SH-SY5Y (cell line): ENCODE measurements at regions not wholly inside any gene's neighbourhood (a gene's known extent, or its start where the extent isn't known, plus 50 kb on each side); places are given as distances from the start of the nearest gene placed in this dataset.

Experiments
- GATA2 ChIP-seq: IDR thresholded peaks from 2 replicates; pipeline ENCODE4 v1.6.1; 2011; ENCODE audit warnings: mild to moderate bottlenecking, low read depth, low read length
- GATA3 ChIP-seq: IDR thresholded peaks from 2 replicates; pipeline ENCODE4 v1.6.1; 2011; ENCODE audit warnings: low read depth, mild to moderate bottlenecking, low read length, moderate library complexity

DNA sequence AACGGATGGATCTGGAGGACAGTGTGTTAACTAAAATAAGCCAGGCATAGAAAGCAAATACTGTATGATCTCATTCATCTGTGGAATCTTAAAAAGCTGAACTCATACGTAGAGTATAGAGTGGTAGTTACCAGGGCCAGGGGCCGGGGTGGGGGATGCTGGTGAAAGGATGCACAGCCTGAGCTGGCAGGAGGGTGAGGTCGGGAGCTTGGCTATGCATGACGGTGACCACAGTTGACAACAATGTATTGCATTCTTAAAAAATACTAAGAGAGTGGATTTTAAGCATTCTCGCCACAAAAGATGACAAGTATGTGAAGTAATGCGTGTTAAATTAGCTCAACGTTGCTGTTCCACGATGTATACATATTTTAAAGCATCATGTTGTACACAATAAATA lies 351.3 kb downstream of the TMEM121 start:
- no peak for TF ChIP-seq GATA2
- TF ChIP-seq GATA3: no peak
